HepG2 (cell line): ENCODE measurements at regions not wholly inside any gene's neighbourhood (a gene's known extent, or its start where the extent isn't known, plus 50 kb on each side); places are given as distances from the start of the nearest gene placed in this dataset.

ENCODE experiments used
- ARID5B ChIP-seq: IDR thresholded peaks from 2 replicates; pipeline ENCODE4 v1.4.0; 2020; ENCODE audit warnings: mild to moderate bottlenecking, missing genetic modification reagents
- ATF7 ChIP-seq, 2 experiments: fragments of 450-650 bp in 1 of 2; sonication (generic) in 1 of 2; formaldehyde crosslinking in 1 of 2; IDR thresholded peaks; 2 replicates each; pipeline versions ENCODE4 v1.4.0 to v1.6.1; 2016 to 2020; ENCODE audit warnings: antibody characterized with exemption in 1 of 2, mild to moderate bottlenecking in 1 of 2, missing genetic modification reagents in 1 of 2
- CHD2 ChIP-seq: IDR thresholded peaks from 2 replicates; pipeline ENCODE4 v1.6.1; 2011; ENCODE audit warnings: low read depth, low read length, improper control_type of control experiment
- E2F1 ChIP-seq: sonication (generic); formaldehyde crosslinking; IDR thresholded peaks from 2 replicates; pipeline ENCODE4 v1.5.0; 2020; ENCODE audit warnings: missing genetic modification reagents
- FOXA3 ChIP-seq: IDR thresholded peaks from 2 replicates; pipeline ENCODE4 v1.6.1; 2016; ENCODE audit warnings: missing genetic modification reagents, missing compliant biosample characterization
- JUNB ChIP-seq: sonication (generic); formaldehyde crosslinking; IDR thresholded peaks from 2 replicates; pipeline ENCODE4 v1.8.0; 2022; ENCODE audit warnings: missing genetic modification reagents, mild to moderate bottlenecking, borderline replicate concordance
- KDM5B ChIP-seq: sonication (generic); formaldehyde crosslinking; IDR thresholded peaks from 2 replicates; pipeline ENCODE4 v1.4.0; 2020; ENCODE audit warnings: missing genetic modification reagents, mild to moderate bottlenecking, borderline replicate concordance
- KLF16 ChIP-seq, 2 experiments: sonication (generic) in 1 of 2; formaldehyde crosslinking in 1 of 2; IDR thresholded peaks; 2 replicates each; pipeline versions ENCODE4 v1.6.1 to v1.8.0; 2016 to 2023; ENCODE audit warnings: missing genetic modification reagents in 2 of 2, missing compliant biosample characterization in 1 of 2
- MIER3 ChIP-seq: IDR thresholded peaks from 2 replicates; pipeline ENCODE4 v1.6.1; 2016; ENCODE audit warnings: missing compliant biosample characterization, borderline replicate concordance
- MNT ChIP-seq: fragments of 450-650 bp; IDR thresholded peaks from 2 replicates; pipeline ENCODE4 v1.6.1; 2016
- SNAPC5 ChIP-seq: sonication (generic); formaldehyde crosslinking; IDR thresholded peaks from 2 replicates; pipeline ENCODE4 v1.8.1; 2023; ENCODE audit warnings: mild to moderate bottlenecking, missing genetic modification reagents, borderline replicate concordance
- ZBTB38 ChIP-seq: sonication (generic); formaldehyde crosslinking; IDR thresholded peaks from 2 replicates; pipeline ENCODE4 v1.5.1; 2020; ENCODE audit warnings: mild to moderate bottlenecking, missing genetic modification reagents
- ZNF644 ChIP-seq: IDR thresholded peaks from 2 replicates; pipeline ENCODE4 v1.6.1; 2016; ENCODE audit warnings: low read depth
- TF ChIP-seq, protein P1 (sequence below): sonication (generic); formaldehyde crosslinking; IDR thresholded peaks from 2 replicates; pipeline ENCODE4 v1.4.0; 2020; ENCODE audit warnings: missing genetic modification reagents
- TF ChIP-seq, protein P2 (sequence below): IDR thresholded peaks from 2 replicates; pipeline ENCODE4 v1.6.1; 2016; ENCODE audit warnings: low read depth, missing genetic modification reagents, missing compliant biosample characterization

GRCh38 chr12:115394496-115395220 is 710.7 kb upstream of the TBX3 start (continued):
- TF ChIP-seq, protein P1, sequence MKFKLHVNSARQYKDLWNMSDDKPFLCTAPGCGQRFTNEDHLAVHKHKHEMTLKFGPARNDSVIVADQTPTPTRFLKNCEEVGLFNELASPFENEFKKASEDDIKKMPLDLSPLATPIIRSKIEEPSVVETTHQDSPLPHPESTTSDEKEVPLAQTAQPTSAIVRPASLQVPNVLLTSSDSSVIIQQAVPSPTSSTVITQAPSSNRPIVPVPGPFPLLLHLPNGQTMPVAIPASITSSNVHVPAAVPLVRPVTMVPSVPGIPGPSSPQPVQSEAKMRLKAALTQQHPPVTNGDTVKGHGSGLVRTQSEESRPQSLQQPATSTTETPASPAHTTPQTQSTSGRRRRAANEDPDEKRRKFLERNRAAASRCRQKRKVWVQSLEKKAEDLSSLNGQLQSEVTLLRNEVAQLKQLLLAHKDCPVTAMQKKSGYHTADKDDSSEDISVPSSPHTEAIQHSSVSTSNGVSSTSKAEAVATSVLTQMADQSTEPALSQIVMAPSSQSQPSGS (CRISPR knock-in tag) = peak; percentile 82; the same call in 1 of the 2 replicates
- peak; percentile 29; the same call in 1 of the 2 replicates for TF ChIP-seq ARID5B (CRISPR knock-in tag)
- no peak for TF ChIP-seq KDM5B (CRISPR knock-in tag)
- TF ChIP-seq CHD2 = no peak
- no peak for TF ChIP-seq MIER3 (CRISPR knock-in tag)
- TF ChIP-seq, protein P2, sequence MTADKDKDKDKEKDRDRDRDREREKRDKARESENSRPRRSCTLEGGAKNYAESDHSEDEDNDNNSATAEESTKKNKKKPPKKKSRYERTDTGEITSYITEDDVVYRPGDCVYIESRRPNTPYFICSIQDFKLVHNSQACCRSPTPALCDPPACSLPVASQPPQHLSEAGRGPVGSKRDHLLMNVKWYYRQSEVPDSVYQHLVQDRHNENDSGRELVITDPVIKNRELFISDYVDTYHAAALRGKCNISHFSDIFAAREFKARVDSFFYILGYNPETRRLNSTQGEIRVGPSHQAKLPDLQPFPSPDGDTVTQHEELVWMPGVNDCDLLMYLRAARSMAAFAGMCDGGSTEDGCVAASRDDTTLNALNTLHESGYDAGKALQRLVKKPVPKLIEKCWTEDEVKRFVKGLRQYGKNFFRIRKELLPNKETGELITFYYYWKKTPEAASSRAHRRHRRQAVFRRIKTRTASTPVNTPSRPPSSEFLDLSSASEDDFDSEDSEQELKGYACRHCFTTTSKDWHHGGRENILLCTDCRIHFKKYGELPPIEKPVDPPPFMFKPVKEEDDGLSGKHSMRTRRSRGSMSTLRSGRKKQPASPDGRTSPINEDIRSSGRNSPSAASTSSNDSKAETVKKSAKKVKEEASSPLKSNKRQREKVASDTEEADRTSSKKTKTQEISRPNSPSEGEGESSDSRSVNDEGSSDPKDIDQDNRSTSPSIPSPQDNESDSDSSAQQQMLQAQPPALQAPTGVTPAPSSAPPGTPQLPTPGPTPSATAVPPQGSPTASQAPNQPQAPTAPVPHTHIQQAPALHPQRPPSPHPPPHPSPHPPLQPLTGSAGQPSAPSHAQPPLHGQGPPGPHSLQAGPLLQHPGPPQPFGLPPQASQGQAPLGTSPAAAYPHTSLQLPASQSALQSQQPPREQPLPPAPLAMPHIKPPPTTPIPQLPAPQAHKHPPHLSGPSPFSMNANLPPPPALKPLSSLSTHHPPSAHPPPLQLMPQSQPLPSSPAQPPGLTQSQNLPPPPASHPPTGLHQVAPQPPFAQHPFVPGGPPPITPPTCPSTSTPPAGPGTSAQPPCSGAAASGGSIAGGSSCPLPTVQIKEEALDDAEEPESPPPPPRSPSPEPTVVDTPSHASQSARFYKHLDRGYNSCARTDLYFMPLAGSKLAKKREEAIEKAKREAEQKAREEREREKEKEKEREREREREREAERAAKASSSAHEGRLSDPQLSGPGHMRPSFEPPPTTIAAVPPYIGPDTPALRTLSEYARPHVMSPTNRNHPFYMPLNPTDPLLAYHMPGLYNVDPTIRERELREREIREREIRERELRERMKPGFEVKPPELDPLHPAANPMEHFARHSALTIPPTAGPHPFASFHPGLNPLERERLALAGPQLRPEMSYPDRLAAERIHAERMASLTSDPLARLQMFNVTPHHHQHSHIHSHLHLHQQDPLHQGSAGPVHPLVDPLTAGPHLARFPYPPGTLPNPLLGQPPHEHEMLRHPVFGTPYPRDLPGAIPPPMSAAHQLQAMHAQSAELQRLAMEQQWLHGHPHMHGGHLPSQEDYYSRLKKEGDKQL (CRISPR knock-in tag) = no peak
- peak; percentile 53 for TF ChIP-seq FOXA3 (CRISPR knock-in tag)
- no peak for TF ChIP-seq JUNB (CRISPR knock-in tag)
- no peak for TF ChIP-seq SNAPC5 (CRISPR knock-in tag)
- TF ChIP-seq MNT = no peak
- TF ChIP-seq KLF16 (CRISPR knock-in tag; IDR thresholded peaks at IDR 0.05) = no peak
- TF ChIP-seq E2F1 (CRISPR knock-in tag) = no peak
- TF ChIP-seq ZBTB38 (CRISPR knock-in tag) = no peak
- TF ChIP-seq ZNF644 = 0 out of 2 replicates have a peak, but pooled peaks have one; percentile 18
- 0 out of 2 replicates have a peak, but pooled peaks have one; percentile 16 for TF ChIP-seq ATF7 (IDR thresholded peaks at IDR 0.05)
- TF ChIP-seq ATF7 (CRISPR knock-in tag; IDR thresholded peaks at IDR 0.05) = no peak
